CD14-positive monocyte (primary cell): ENCODE measurements at regions not wholly inside any gene's neighbourhood (a gene's known extent, or its start where the extent isn't known, plus 50 kb on each side); places are given as distances from the start of the nearest gene placed in this dataset.
A peak's percentile ranks its signal among the peaks of the same experiment; 100 is the strongest.

Experiments used
- DNase-seq, 3 donors: peaks; one replicate each; pipeline ENCODE4 v3.0.0-alpha.2; 2011 to 2022
- H2AFZ ChIP-seq: 2 replicates; pipeline ENCODE4 v1.6.0; 2012; ENCODE audit warnings: mild to moderate bottlenecking, low read depth, low read length, inconsistent platforms; ENCODE audit not compliant: insufficient read depth, poor library complexity, severe bottlenecking
- H3K27ac ChIP-seq, 2 donors: 1 replicate in 1 of 2; 2 replicates in 1 of 2; pipeline ENCODE4 v1.5.1; 2012 to 2013; ENCODE audit warnings: low read length in 2 of 2, control low read depth in 1 of 2, inconsistent platforms in 1 of 2, low read depth in 1 of 2, mild to moderate bottlenecking in 1 of 2
- H3K27me3 ChIP-seq, 2 donors: one replicate each; pipeline versions ENCODE4 v1.6.0 to v1.6.1; 2011 to 2013; ENCODE audit warnings: low read length in 2 of 2; ENCODE audit not compliant: control insufficient read depth in 2 of 2, insufficient read depth in 2 of 2
- H3K36me3 ChIP-seq, 2 donors: replicated peaks in 1 of 2; 1 replicate in 1 of 2; 2 replicates in 1 of 2; pipeline versions ENCODE4 v1.5.1 to v1.6.1; 2012 to 2013; ENCODE audit warnings: low read length in 2 of 2, control low read depth in 1 of 2, inconsistent platforms in 1 of 2, mild to moderate bottlenecking in 1 of 2; ENCODE audit not compliant: insufficient read depth in 2 of 2, control insufficient read depth in 1 of 2
- H3K4me1 ChIP-seq, 2 donors: 1 replicate in 1 of 2; 2 replicates in 1 of 2; pipeline versions ENCODE4 v1.5.1 to v1.6.1; 2012 to 2013; ENCODE audit warnings: low read length in 2 of 2, control low read depth in 1 of 2, inconsistent platforms in 1 of 2, mild to moderate bottlenecking in 1 of 2, moderate library complexity in 1 of 2; ENCODE audit not compliant: insufficient read depth in 2 of 2, control insufficient read depth in 1 of 2
- H3K4me2 ChIP-seq: replicated peaks from 2 replicates; pipeline ENCODE3; 2012; ENCODE audit warnings: low read length, moderate library complexity, mild to moderate bottlenecking; ENCODE audit not compliant: poor library complexity, severe bottlenecking; ENCODE audit errors: extremely low read depth
- H3K4me3 ChIP-seq, 3 experiments: fragments of 200-600 bp in 1 of 3; sonication (generic) in 1 of 3; replicated peaks in 1 of 3; 1 replicate in 2 of 3; 2 replicates in 1 of 3; pipeline ENCODE4 v1.5.1; 2011 to 2013; ENCODE audit warnings: low read length in 3 of 3, mild to moderate bottlenecking in 3 of 3, control low read depth in 2 of 3, low read depth in 2 of 3, inconsistent platforms in 1 of 3, moderate library complexity in 1 of 3
- H3K79me2 ChIP-seq: 2 replicates; pipeline ENCODE4 v1.6.0; 2012; ENCODE audit warnings: mild to moderate bottlenecking, control low read depth, inconsistent platforms, low read length, moderate library complexity; ENCODE audit not compliant: insufficient read depth
- H3K9ac ChIP-seq: 2 replicates; pipeline ENCODE4 v1.6.0; 2017; ENCODE audit warnings: low read length, mild to moderate bottlenecking; ENCODE audit not compliant: insufficient read depth, poor library complexity, severe bottlenecking
- H3K9me3 ChIP-seq, 2 donors: replicated peaks in 1 of 2; 1 replicate in 1 of 2; 2 replicates in 1 of 2; pipeline versions ENCODE4 v1.5.1 to v1.6.1; 2012 to 2013; ENCODE audit warnings: low read length in 2 of 2, control low read depth in 1 of 2; ENCODE audit not compliant: control insufficient read depth in 1 of 2, insufficient read depth in 1 of 2
- H4K20me1 ChIP-seq: 2 replicates; pipeline ENCODE4 v1.6.0; 2012; ENCODE audit warnings: mild to moderate bottlenecking, low read length, control low read depth, moderate library complexity; ENCODE audit not compliant: insufficient read depth
- H3K27ac Mint-ChIP-seq, 7 donors: one replicate each; pipeline ENCODE4 v1.8.0; 2020; ENCODE audit warnings: mild to moderate bottlenecking in 7 of 7, mixed read lengths in 7 of 7, moderate library complexity in 6 of 7, inconsistent platforms in 2 of 7
- H3K27me3 Mint-ChIP-seq, 3 donors: one replicate each; pipeline ENCODE4 v1.8.0; 2021 to 2022; ENCODE audit warnings: low read depth in 3 of 3, mild to moderate bottlenecking in 3 of 3, mixed read lengths in 3 of 3, moderate library complexity in 3 of 3, inconsistent platforms in 1 of 3
- H3K36me3 Mint-ChIP-seq, 2 donors: one replicate each; pipeline ENCODE4 v1.8.0; 2020; ENCODE audit warnings: mixed read lengths in 2 of 2, inconsistent platforms in 1 of 2, mild to moderate bottlenecking in 1 of 2
- H3K4me1 Mint-ChIP-seq: one replicate; pipeline ENCODE4 v1.8.0; 2020; ENCODE audit warnings: mild to moderate bottlenecking, mixed read lengths
- H3K4me3 Mint-ChIP-seq, 2 donors: one replicate each; pipeline ENCODE4 v1.8.0; 2020; ENCODE audit warnings: mild to moderate bottlenecking in 2 of 2, mixed read lengths in 2 of 2, moderate library complexity in 1 of 2
- H3K9me3 Mint-ChIP-seq, 7 donors: one replicate each; pipeline ENCODE4 v1.8.0; 2020 to 2022; ENCODE audit warnings: mixed read lengths in 7 of 7, mild to moderate bottlenecking in 6 of 7, moderate library complexity in 6 of 7, inconsistent platforms in 2 of 7
- CTCF ChIP-seq: fragments of 200-600 bp; IDR thresholded peaks from one replicate; pipeline ENCODE4 v1.8.0; 2022; ENCODE audit warnings: antibody characterized with exemption, mild to moderate bottlenecking
- WGBS: methylation state at CpG from one replicate; pipeline ENCODE4 v1.1.5; 2013; ENCODE audit warnings: missing lambda C conversion rate; ENCODE audit not compliant: insufficient coverage; 5-methylcytosine and 5-hydroxymethylcytosine counted together
- intact Hi-C, 2 donors: fragments of 100-400 bp; cut with micrococcal nuclease; formaldehyde crosslinking; loops; one replicate each; pipeline versions ENCODE4 v1.15.0 to v1.15.1; 2023

GRCh38 chr6:14900919-14901318 is 344.9 kb upstream of the JARID2 start:
- no peaks in the 10 kb centered on the region for H4K20me1 ChIP-seq
- H3K27me3 ChIP-seq: no peaks in the 10 kb centered on the region
- Mint-ChIP-seq H3K36me3 (peaks cover 0 to 3% of the 10 kb centered on the region in 2 donors), H3K9me3 (peaks cover 0 to 8% (median 0%) of the 10 kb centered on the region in 7 donors), H3K27me3 (peaks cover 0 to 2% (median 2%) of the 10 kb centered on the region in 3 donors), H3K27ac (no peak overlapping the region), H3K4me1 (peaks cover 35% of the 10 kb centered on the region), H3K4me3 (no peak overlapping the region)
- no peak overlapping the region for H3K9ac ChIP-seq
- no peaks in the 10 kb centered on the region for H3K9me3 ChIP-seq
- no peak for TF ChIP-seq CTCF
- no peak overlapping the region for H3K4me2 ChIP-seq
- no peak overlapping the region for H3K4me3 ChIP-seq
- H3K4me1 ChIP-seq: peaks cover 23 to 27% of the 10 kb centered on the region in 2 donors
- no peak overlapping the region for H2AFZ ChIP-seq
- no peak overlapping the region for H3K27ac ChIP-seq
- no peaks in the 10 kb centered on the region for H3K79me2 ChIP-seq
- DNase-seq: no peak
- intact Hi-C loops: no loop called here
- 97% methylated on average over 7 of the region's 9 CpGs for WGBS
- H3K36me3 ChIP-seq: no peaks in the 10 kb centered on the region

- Histone ChIP-seq H3K4me2 (no peak overlapping the region), H3K4me3 (no peak overlapping the region), H3K27ac (peak overlapping the region in 1 of 2 donors; percentile 12), H2AFZ (peak overlapping the region; percentile 52), H4K20me1 (no peaks in the 10 kb centered on the region), H3K9ac (peak overlapping the region; percentile 6), H3K4me1 (peaks cover 12 to 16% of the 10 kb centered on the region in 2 donors), H3K79me2 (no peaks in the 10 kb centered on the region), H3K9me3 (no peaks in the 10 kb centered on the region), H3K36me3 (no peaks in the 10 kb centered on the region), H3K27me3 (no peaks in the 10 kb centered on the region)
- H3K27me3 Mint-ChIP-seq: no peaks in the 10 kb centered on the region
- intact Hi-C loops: no loop called here
- peak overlapping the region in 4 of 7 donors; percentile 27 to 66 (median 38) for H3K27ac Mint-ChIP-seq
- peaks cover 0 to 8% (median 0%) of the 10 kb centered on the region in 7 donors for H3K9me3 Mint-ChIP-seq
- no peak overlapping the region for H3K4me3 Mint-ChIP-seq
- peak in 1 of 3 donors; percentile 34 for DNase-seq
- no peak for TF ChIP-seq CTCF
- peaks cover 18% of the 10 kb centered on the region for H3K4me1 Mint-ChIP-seq
- peaks cover 0 to 3% of the 10 kb centered on the region in 2 donors for H3K36me3 Mint-ChIP-seq
- WGBS: 22% methylated on average over 4 of the region's 8 CpGs
These were observed 342.5 kb upstream of the JARID2 start for GRCh38 chr6:14903176-14904038.
